ENCODE measurements at regions not wholly inside any gene's neighbourhood (a gene's known extent, or its start where the extent isn't known, plus 50 kb on each side); places are given as distances from the start of the nearest gene placed in this dataset.

- in situ Hi-C loops (cut with HindIII; ENCODE audit: low sequenced_read_pairs), result no loop called here
These were observed 208.6 kb upstream of the KIAA1217 start for GRCh38 chr10:24000271-24000813.

GRCh38 chr10:24006741-24007140 lies 202.2 kb upstream of the KIAA1217 start:
- in situ Hi-C loops (cut with HindIII; ENCODE audit: low sequenced_read_pairs), result no loop called here

DNA sequence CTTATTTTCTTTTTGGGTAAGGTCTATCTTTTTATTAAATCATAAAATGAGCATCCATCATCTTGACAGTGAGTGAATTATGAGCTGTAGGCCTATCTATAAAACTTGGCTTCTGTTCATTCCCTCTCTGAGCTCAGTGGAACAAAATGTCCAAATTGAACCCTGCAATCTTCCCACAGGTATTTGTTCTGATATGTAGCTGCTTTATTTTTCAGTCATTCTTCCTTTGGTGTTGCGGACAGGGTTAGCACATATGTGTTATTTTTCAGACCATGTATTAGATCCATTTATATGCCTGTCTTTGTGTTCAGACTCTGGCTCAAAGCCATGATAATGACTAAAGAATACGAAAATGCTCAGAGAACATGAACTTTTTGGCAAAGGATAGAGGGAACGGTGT lies 201.6 kb upstream of the KIAA1217 start:
- in situ Hi-C loops (cut with HindIII; ENCODE audit: low sequenced_read_pairs), result no loop called here

GRCh38 chr10:24008164-24009091 lies 200.5 kb upstream of the KIAA1217 start:
- in situ Hi-C loops (cut with HindIII; ENCODE audit: low sequenced_read_pairs), result no loop called here

GRCh38 chr10:24009115-24009514 lies 199.8 kb upstream of the KIAA1217 start:
- in situ Hi-C loops (cut with HindIII; ENCODE audit: low sequenced_read_pairs), result no loop called here

DNA sequence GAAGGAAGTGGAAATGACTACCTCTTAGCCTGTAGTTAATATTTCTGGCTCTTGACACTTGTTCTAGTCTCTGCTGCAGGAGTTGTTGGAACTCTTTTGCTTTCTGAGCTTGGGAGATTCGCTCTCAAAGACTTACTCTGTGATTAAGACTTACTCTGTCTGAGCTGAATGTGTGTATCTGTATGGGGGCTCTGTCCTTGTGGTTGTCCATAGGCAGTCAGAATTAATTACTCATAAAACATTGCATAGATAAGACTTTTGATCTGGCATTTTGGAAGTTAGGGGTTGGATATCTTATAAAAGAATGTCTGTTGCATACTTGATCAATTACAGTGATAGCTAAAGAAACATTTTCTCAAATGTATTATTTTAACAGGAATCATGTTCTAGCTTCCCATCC lies 199.2 kb upstream of the KIAA1217 start:
- in situ Hi-C loops (cut with HindIII; ENCODE audit: low sequenced_read_pairs), result no loop called here

- in situ Hi-C loops (cut with HindIII; ENCODE audit: low sequenced_read_pairs), result no loop called here
These were observed 198.4 kb upstream of the KIAA1217 start for GRCh38 chr10:24010436-24010970.

DNA sequence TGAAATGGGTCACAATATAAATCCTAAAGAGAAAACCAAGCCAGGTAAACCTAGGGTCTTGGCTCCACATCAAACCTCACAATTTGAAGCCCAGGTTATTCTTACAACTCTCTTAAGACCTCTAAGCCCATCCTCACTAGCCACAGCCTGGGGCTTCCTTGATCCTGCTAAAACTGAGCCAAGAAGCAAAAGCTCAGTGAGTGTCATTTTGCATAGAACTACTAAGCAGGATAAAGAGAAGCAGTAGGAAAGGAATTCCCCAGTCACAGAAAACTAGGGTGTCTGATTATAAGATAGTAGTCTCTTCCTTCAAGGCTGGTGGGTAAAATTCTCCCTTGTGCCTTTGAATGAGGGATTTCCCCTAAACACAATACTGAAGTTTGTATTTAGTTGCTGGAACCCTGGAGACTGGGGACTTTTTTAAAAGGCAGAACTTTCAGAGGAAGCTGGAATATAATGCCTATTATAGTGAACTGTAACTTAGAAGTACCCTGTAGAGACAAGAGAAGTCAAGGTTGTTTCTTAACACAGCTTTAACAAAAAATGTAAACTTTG lies 196.6 kb upstream of the KIAA1217 start:
- in situ Hi-C loops (cut with HindIII; ENCODE audit: low sequenced_read_pairs), result no loop called here

DNA sequence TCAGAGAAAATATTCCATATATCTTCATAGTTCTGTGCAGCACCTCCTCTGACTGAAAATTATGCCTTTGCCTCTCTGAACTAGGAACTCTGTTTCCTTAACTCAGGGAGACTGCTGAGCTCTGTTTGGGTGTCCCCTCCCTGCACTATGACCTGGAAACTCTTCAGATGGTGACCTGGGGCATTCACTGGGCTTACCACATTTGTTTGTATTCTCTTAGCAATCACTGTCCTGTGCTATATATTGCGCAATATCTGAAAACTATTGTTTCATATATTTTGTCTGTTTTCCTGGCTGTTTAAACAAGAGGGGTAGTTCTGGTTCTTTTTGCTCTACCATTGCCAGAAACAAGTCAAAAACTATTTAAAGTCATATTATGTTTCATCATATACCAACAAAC lies 181.8 kb upstream of the KIAA1217 start:
- in situ Hi-C loops (cut with HindIII; ENCODE audit: low sequenced_read_pairs), result no loop called here

DNA sequence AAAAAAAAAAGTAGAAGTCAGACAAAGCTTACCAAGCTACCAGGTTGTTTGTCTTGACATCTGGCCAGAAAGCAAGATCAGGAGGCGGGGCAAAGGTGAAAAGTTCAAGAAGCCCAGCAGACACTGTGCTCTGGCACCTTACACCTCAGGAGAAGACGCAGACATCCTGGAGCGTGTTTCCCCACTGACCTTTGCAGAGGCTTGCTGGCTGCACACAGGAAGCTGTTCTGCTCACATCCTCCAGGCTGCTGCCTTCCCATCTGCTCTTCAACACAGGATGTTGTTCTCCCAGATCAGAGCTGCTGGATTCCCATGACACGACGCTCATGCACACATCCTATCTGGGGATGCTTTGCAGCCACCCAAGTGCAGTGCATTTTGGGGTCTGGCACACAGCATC lies 174.4 kb upstream of the KIAA1217 start:
- in situ Hi-C loops (cut with HindIII; ENCODE audit: low sequenced_read_pairs), result no loop called here

DNA sequence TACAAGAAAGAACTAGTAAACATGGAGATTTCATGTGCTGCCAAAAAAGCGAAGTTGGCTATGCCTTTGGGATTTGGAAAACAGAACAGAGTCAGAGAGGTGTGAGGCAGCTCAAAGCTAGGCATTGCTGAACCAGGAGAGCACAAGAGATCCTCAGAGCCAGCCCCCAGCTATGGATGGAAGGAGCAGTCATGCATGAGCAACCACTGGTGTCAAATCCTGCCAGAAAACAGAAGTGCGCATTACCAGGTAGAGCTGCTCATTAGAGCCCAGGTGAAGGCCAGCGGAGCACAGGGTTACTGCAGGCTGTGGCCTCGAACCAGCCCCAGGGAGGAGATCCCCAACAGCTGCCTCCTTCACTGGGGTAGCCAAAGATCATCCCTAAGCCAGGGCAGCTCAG lies 173.2 kb upstream of the KIAA1217 start:
- in situ Hi-C loops (cut with HindIII; ENCODE audit: low sequenced_read_pairs), result no loop called here

DNA sequence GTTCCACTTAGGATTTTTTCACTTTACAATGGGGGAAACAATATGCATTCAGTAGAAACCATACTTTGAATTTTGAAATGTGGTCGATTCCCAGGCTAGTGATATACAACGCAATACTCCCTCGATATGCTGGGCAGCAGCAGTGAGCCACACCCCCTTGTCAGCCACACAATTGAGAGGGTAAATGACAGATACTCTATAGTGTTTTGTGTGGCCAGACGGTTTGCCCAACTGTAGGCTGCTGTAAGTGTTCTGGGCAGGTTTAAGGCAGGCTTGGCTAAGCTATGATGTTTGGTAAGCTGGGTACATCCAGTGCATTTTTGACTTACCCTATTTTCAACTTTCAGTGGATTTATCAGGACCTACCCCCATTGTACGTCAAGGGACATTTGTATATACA lies 169.6 kb upstream of the KIAA1217 start:
- in situ Hi-C loops (cut with HindIII; ENCODE audit: low sequenced_read_pairs), result no loop called here

GRCh38 chr10:24039897-24040296 lies 169.0 kb upstream of the KIAA1217 start:
- in situ Hi-C loops (cut with HindIII; ENCODE audit: low sequenced_read_pairs), result no loop called here

DNA sequence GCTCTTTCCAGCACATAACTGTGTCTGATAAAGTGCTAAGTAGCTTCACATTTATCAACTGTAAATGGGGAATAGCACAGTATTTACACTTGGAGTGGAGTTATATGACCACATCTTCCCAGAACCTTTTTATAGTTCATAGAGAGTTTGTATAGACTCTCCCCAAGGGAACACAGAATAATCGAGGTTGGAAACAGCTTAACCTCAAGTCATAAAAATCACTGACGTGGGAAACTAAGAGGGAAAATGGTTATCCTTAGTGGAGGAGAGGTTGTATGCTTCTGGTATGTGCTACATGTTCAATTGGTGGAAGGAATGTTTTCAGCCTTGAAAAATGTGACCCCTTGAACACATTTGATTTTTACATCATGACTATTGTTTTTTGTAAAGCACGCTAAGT lies 167.9 kb upstream of the KIAA1217 start:
- in situ Hi-C loops (cut with HindIII; ENCODE audit: low sequenced_read_pairs), result no loop called here

- in situ Hi-C loops (cut with HindIII; ENCODE audit: low sequenced_read_pairs), result no loop called here
These were observed 167.1 kb upstream of the KIAA1217 start for GRCh38 chr10:24041834-24042233.

DNA sequence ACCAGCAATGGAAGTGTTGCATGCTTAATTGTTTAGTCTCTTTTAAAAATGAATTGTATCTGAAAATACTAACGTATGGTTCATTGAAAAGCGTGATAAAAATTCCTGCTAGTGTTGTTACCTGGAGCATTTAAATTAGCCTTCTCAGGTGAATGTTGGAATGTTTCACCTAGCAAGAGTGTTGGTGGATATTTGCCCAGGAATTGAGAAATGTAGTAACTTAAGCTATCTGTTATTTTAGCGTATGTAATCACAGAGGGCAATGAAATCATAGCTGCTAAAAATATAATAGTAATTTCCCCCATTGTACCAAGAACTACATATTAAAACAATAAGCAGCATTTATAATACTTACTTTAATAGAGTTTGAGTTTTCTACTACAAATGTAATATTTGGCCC lies 166.1 kb upstream of the KIAA1217 start:
- in situ Hi-C loops (cut with HindIII; ENCODE audit: low sequenced_read_pairs), result no loop called here

- in situ Hi-C loops (cut with HindIII; ENCODE audit: low sequenced_read_pairs), result no loop called here
These were observed 162.9 kb upstream of the KIAA1217 start for GRCh38 chr10:24046060-24046459.

GRCh38 chr10:24047176-24047575 lies 161.8 kb upstream of the KIAA1217 start:
- in situ Hi-C loops (cut with HindIII; ENCODE audit: low sequenced_read_pairs), result no loop called here

DNA sequence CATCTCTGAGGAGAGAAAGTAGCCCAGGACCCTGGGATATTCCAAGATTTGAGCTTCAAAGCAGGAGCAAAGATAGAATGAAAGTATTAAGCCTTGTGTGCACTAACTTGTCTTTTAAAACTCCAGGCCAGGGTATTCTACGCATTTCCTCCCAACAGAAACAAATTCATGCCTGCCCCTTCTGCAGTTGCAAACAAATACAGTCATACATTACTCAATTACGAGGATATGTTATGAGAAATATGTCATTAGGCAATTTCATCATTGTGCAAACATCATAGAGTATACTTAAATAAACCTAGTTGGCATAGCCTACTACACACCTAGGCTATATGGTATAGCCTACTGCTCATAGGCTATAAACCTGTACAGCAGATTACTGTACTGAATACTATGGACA lies 154.5 kb upstream of the KIAA1217 start:
- in situ Hi-C loops (cut with HindIII; ENCODE audit: low sequenced_read_pairs), result no loop called here

DNA sequence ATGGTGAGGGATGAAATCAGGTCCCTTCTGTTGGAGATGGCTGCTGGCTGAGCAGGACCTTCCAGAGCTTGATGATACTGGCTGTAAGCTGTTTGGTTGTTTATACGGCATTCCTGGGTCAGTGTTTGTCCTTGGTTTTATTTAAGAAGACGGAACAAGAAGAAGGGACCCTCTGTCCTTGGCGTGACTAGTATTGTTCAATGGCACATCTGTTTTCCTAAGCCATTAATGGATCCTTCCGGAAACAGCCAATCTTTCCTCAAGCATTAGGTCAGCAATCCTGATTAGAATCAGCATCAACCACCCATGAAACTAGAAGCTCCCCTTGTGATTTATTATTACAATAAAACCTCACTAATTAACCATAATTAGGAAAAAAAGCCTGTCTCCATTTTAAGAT lies 128.7 kb upstream of the KIAA1217 start:
- in situ Hi-C loops (cut with HindIII; ENCODE audit: low sequenced_read_pairs), result no loop called here

DNA sequence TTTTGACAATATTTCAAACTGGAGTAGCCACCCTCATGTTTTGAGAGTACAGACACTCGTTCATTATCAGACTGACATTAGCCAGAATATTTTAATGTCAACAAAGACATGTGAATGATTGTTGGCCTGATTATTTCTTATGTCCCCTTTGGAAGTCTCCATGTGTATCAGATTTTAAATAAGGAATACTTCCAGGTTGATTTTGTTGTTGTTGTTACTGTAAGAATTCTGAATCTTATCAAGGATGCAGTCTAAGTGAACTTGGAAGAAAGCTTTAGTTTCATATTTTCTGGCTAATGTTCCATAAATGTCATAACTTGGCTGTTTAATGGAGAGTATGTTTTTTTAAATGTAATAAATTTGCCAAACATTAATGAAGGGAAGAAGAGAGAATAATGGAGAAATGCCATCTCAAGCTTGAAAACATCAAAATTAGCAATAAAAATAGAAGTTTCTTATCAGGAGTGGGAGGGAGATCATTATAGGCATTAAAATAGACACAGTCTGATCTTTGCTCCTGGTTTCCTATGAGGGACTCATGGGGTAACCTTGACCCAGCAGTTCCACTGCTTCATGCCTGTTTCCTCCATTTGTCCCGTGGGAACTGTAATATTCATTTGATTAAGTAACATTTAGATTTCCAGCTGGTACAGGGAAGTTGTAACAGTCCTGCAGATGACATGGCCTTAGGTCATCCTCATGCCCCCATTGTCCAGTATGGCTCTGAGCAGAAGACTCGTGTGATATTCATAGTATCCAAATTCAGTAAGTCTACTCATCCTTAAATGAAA lies 122.4 kb upstream of the KIAA1217 start:
- in situ Hi-C loops (cut with HindIII; ENCODE audit: low sequenced_read_pairs), result no loop called here

Measured in endothelial cell of hepatic sinusoid (primary cell).